ENCODE measurements at regions not wholly inside any gene's neighbourhood (a gene's known extent, or its start where the extent isn't known, plus 50 kb on each side); places are given as distances from the start of the nearest gene placed in this dataset.

DNA sequence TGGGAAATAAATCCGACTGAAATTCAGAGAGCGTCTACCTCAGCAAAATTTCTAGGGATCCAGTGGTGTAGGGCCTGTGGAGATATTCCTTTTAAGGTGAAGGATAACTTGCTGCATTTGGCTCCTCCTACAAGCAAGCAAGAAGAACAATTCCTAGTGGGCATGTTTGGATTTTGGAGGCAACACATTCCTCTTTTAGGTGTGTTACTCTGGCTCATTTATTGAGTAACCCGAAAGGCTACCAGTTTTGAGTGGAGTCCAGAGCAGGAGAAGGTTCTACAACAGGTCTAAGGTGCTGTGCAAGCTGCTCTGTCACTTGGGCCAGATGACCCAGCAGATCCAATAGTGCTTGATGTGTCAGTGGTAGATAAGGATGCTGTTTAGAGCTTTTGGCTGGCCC, 862.4 kb upstream of the CDH9 start:
- TF ChIP-seq, protein P1, sequence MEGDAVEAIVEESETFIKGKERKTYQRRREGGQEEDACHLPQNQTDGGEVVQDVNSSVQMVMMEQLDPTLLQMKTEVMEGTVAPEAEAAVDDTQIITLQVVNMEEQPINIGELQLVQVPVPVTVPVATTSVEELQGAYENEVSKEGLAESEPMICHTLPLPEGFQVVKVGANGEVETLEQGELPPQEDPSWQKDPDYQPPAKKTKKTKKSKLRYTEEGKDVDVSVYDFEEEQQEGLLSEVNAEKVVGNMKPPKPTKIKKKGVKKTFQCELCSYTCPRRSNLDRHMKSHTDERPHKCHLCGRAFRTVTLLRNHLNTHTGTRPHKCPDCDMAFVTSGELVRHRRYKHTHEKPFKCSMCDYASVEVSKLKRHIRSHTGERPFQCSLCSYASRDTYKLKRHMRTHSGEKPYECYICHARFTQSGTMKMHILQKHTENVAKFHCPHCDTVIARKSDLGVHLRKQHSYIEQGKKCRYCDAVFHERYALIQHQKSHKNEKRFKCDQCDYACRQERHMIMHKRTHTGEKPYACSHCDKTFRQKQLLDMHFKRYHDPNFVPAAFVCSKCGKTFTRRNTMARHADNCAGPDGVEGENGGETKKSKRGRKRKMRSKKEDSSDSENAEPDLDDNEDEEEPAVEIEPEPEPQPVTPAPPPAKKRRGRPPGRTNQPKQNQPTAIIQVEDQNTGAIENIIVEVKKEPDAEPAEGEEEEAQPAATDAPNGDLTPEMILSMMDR (conservative IDR thresholded peaks at IDR 0.05; ENCODE audit: low read length): no peak
- no peak for TF ChIP-seq EZH2phosphoT487 (IDR thresholded peaks at IDR 0.05; ENCODE audit: borderline replicate concordance, low read depth, low read length)

Measured in OCI-LY7 (cell line).